ENCODE measurements at regions not wholly inside any gene's neighbourhood (a gene's known extent, or its start where the extent isn't known, plus 50 kb on each side); places are given as distances from the start of the nearest gene placed in this dataset.
"Not testable (repeated sequence)": the region's sequence is repeated elsewhere in the genome, so short reads cannot be mapped to it uniquely, and the experiment has no call there.

GRCh38 chr13:73842626-73843025 is 291.6 kb downstream of the KLF12 start:
- no peak for DNase-seq (ENCODE audit: low spot score)

GRCh38 chr13:73842184-73842583 is 292.0 kb downstream of the KLF12 start:
- no peak for DNase-seq (ENCODE audit: low spot score)

- DNase-seq (ENCODE audit: low spot score) = no peak
Measured at GRCh38 chr13:73837147-73837546, 297.1 kb downstream of the KLF12 start.

GRCh38 chr13:73835138-73835721 is 299.0 kb downstream of the KLF12 start:
- DNase-seq (ENCODE audit: low spot score) = peak; percentile 47

GRCh38 chr13:73833325-73834070 is 300.7 kb downstream of the KLF12 start:
- DNase-seq (ENCODE audit: low spot score) = no peak

- no peak for DNase-seq (ENCODE audit: low spot score)
Measured at GRCh38 chr13:73832825-73833224, 301.4 kb downstream of the KLF12 start.

GRCh38 chr13:73832128-73832588 is 302.0 kb downstream of the KLF12 start:
- DNase-seq (ENCODE audit: low spot score) = no peak

- DNase-seq (ENCODE audit: low spot score) = no peak
Measured at GRCh38 chr13:73829416-73829815, 304.8 kb downstream of the KLF12 start.

GRCh38 chr13:73828811-73829210 is 305.4 kb downstream of the KLF12 start:
- no peak for DNase-seq (ENCODE audit: low spot score)

GRCh38 chr13:73827434-73827833 is 306.8 kb downstream of the KLF12 start:
- no peak for DNase-seq (ENCODE audit: low spot score)

- no peak for DNase-seq (ENCODE audit: low spot score)
Measured at GRCh38 chr13:73825143-73825542, 309.1 kb downstream of the KLF12 start.

- no peak for DNase-seq (ENCODE audit: low spot score)
Measured at GRCh38 chr13:73822668-73823592, 311.3 kb downstream of the KLF12 start.

GRCh38 chr13:73820688-73821087 is 313.5 kb downstream of the KLF12 start:
- DNase-seq (ENCODE audit: low spot score) = no peak

GRCh38 chr13:73820285-73820684 is 313.9 kb downstream of the KLF12 start:
- no peak for DNase-seq (ENCODE audit: low spot score)

GRCh38 chr13:73819711-73820110 is 314.5 kb downstream of the KLF12 start:
- no peak for DNase-seq (ENCODE audit: low spot score)

- no peak for DNase-seq (ENCODE audit: low spot score)
Measured at GRCh38 chr13:73816702-73817101, 317.5 kb downstream of the KLF12 start.

- DNase-seq (ENCODE audit: low spot score) = no peak
Measured at GRCh38 chr13:73815796-73816195, 318.4 kb downstream of the KLF12 start.

GRCh38 chr13:73810647-73811046 is 323.6 kb downstream of the KLF12 start:
- DNase-seq (ENCODE audit: low spot score) = no peak

- no peak for DNase-seq (ENCODE audit: low spot score)
Measured at GRCh38 chr13:73809561-73809960, 324.6 kb downstream of the KLF12 start.

GRCh38 chr13:73808318-73808717 is 325.9 kb downstream of the KLF12 start:
- DNase-seq (ENCODE audit: low spot score) = no peak

GRCh38 chr13:73805326-73805958 is 328.8 kb downstream of the KLF12 start:
- DNase-seq (ENCODE audit: low spot score) = not testable (repeated sequence)

- no peak for DNase-seq (ENCODE audit: low spot score)
Measured at GRCh38 chr13:73803997-73804396, 330.2 kb downstream of the KLF12 start.
